H9 (cell line): ENCODE measurements at regions not wholly inside any gene's neighbourhood (a gene's known extent, or its start where the extent isn't known, plus 50 kb on each side); places are given as distances from the start of the nearest gene placed in this dataset.

Experiments
- DNase-seq: peaks from one replicate; pipeline ENCODE4 v3.0.0-alpha.2; 2017
- H2AFZ ChIP-seq: one replicate; pipeline ENCODE4 v1.6.1; 2013; ENCODE audit warnings: mild to moderate bottlenecking, low read length, control low read depth, moderate library complexity
- H2AK5ac ChIP-seq: 2 replicates; pipeline ENCODE4 v1.6.1; 2013; ENCODE audit warnings: low read length, control low read depth, mixed read lengths; ENCODE audit not compliant: insufficient read length
- H2BK120ac ChIP-seq: one replicate; pipeline ENCODE4 v1.6.1; 2013; ENCODE audit warnings: low read depth, mild to moderate bottlenecking, low read length, control low read depth, inconsistent platforms; ENCODE audit not compliant: poor library complexity, severe bottlenecking
- H2BK12ac ChIP-seq: 2 replicates; pipeline ENCODE4 v1.6.1; 2013; ENCODE audit warnings: low read length, control low read depth, mixed read lengths, low read depth; ENCODE audit not compliant: insufficient read length
- H2BK15ac ChIP-seq: 2 replicates; pipeline ENCODE4 v1.6.1; 2013; ENCODE audit warnings: low read depth, low read length, control low read depth
- H2BK20ac ChIP-seq: one replicate; pipeline ENCODE4 v1.6.1; 2013; ENCODE audit warnings: low read depth, mild to moderate bottlenecking, low read length, control low read depth, inconsistent platforms; ENCODE audit not compliant: poor library complexity, severe bottlenecking
- H2BK5ac ChIP-seq: 2 replicates; pipeline ENCODE4 v1.6.1; 2013; ENCODE audit warnings: low read length, control low read depth, mixed read lengths; ENCODE audit not compliant: insufficient read length
- H3K14ac ChIP-seq: 2 replicates; pipeline ENCODE4 v1.6.1; 2013; ENCODE audit warnings: low read length, control low read depth; ENCODE audit not compliant: insufficient read depth
- H3K18ac ChIP-seq: 2 replicates; pipeline ENCODE4 v1.6.1; 2013; ENCODE audit warnings: low read depth, mild to moderate bottlenecking, mixed read lengths, low read length, control low read depth; ENCODE audit not compliant: insufficient read length
- H3K23ac ChIP-seq: 2 replicates; pipeline ENCODE4 v1.6.1; 2013; ENCODE audit warnings: low read length, control low read depth, mixed read lengths, low read depth; ENCODE audit not compliant: insufficient read length
- H3K23me2 ChIP-seq: 2 replicates; pipeline ENCODE4 v1.6.1; 2013; ENCODE audit warnings: low read depth, mild to moderate bottlenecking, mixed read lengths, low read length, control low read depth; ENCODE audit not compliant: insufficient read length, poor library complexity, severe bottlenecking
- H3K27ac ChIP-seq: 2 replicates; pipeline ENCODE4 v1.5.1; 2013; ENCODE audit warnings: low read length, control low read depth, mixed read lengths, low read depth; ENCODE audit not compliant: insufficient read length
- H3K27me3 ChIP-seq: 2 replicates; pipeline ENCODE4 v1.6.1; 2013; ENCODE audit warnings: low read length, control low read depth, inconsistent platforms; ENCODE audit not compliant: insufficient read depth
- H3K4ac ChIP-seq: 2 replicates; pipeline ENCODE4 v1.6.1; 2013; ENCODE audit warnings: low read depth, mild to moderate bottlenecking, control low read depth, inconsistent platforms, low read length, moderate library complexity
- H3K4me1 ChIP-seq: 2 replicates; pipeline ENCODE4 v1.6.1; 2013; ENCODE audit warnings: low read length, control low read depth, inconsistent platforms; ENCODE audit not compliant: insufficient read depth
- H3K4me2 ChIP-seq: 2 replicates; pipeline ENCODE4 v1.6.1; 2013; ENCODE audit warnings: low read length, control low read depth, mixed read lengths; ENCODE audit not compliant: insufficient read length, insufficient read depth
- H3K56ac ChIP-seq: 2 replicates; pipeline ENCODE4 v1.6.1; 2013; ENCODE audit warnings: low read depth, mild to moderate bottlenecking, mixed read lengths, low read length, control low read depth; ENCODE audit not compliant: insufficient read length
- H3K79me1 ChIP-seq: 2 replicates; pipeline ENCODE4 v1.6.1; 2013; ENCODE audit warnings: low read depth, mild to moderate bottlenecking, moderate library complexity, low read length, control low read depth, inconsistent platforms; ENCODE audit not compliant: insufficient read depth, poor library complexity, severe bottlenecking
- H3K79me2 ChIP-seq: 2 replicates; pipeline ENCODE4 v1.6.1; 2013; ENCODE audit warnings: low read length, control low read depth, inconsistent platforms; ENCODE audit not compliant: insufficient read depth
- H3K9ac ChIP-seq: 2 replicates; pipeline ENCODE4 v1.6.1; 2013; ENCODE audit warnings: low read length, control low read depth, mixed read lengths; ENCODE audit not compliant: insufficient read length; ENCODE audit errors: extremely low read depth
- H3K9me3 ChIP-seq: one replicate; pipeline ENCODE4 v1.6.1; 2013; ENCODE audit warnings: low read depth, low read length, inconsistent platforms; ENCODE audit not compliant: control insufficient read depth
- H3T11ph ChIP-seq: one replicate; pipeline ENCODE4 v1.6.1; 2013; ENCODE audit warnings: mild to moderate bottlenecking, low read length, control low read depth, inconsistent platforms
- H4K20me1 ChIP-seq: one replicate; pipeline ENCODE4 v1.6.1; 2013; ENCODE audit not compliant: control insufficient read depth, insufficient read length, insufficient read depth
- H4K5ac ChIP-seq: 2 replicates; pipeline ENCODE4 v1.6.1; 2013; ENCODE audit warnings: low read depth, mild to moderate bottlenecking, mixed read lengths, low read length, control low read depth; ENCODE audit not compliant: insufficient read length
- H4K8ac ChIP-seq: replicated peaks from 2 replicates; pipeline ENCODE4 v1.6.1; 2013; ENCODE audit warnings: low read length, control low read depth, mixed read lengths, low read depth; ENCODE audit not compliant: insufficient read length
- H4K91ac ChIP-seq: 2 replicates; pipeline ENCODE4 v1.6.1; 2013; ENCODE audit warnings: low read depth, mild to moderate bottlenecking, moderate library complexity, mixed read lengths, low read length, control low read depth; ENCODE audit not compliant: insufficient read length
- H3K27ac Mint-ChIP-seq, 3 experiments: 2 replicates in 2 of 3; 3 replicates in 1 of 3; pipeline ENCODE4 v1.8.0; 2020 to 2021; ENCODE audit warnings: mixed read lengths in 3 of 3, mild to moderate bottlenecking in 1 of 3, moderate library complexity in 1 of 3
- H3K27me3 Mint-ChIP-seq: 2 replicates; pipeline ENCODE4 v1.8.0; 2021; ENCODE audit warnings: low read depth, mild to moderate bottlenecking, moderate library complexity, mixed read lengths
- H3K36me3 Mint-ChIP-seq, 3 experiments: 2 replicates in 2 of 3; 3 replicates in 1 of 3; pipeline ENCODE4 v1.8.0; 2020 to 2021; ENCODE audit warnings: low read depth in 3 of 3, mixed read lengths in 3 of 3; ENCODE audit not compliant: insufficient read depth in 1 of 3
- H3K4me1 Mint-ChIP-seq, 2 experiments: 2 replicates each; pipeline ENCODE4 v1.8.0; 2020; ENCODE audit warnings: mixed read lengths in 2 of 2
- H3K4me3 Mint-ChIP-seq, 2 experiments: 2 replicates in 1 of 2; 3 replicates in 1 of 2; pipeline ENCODE4 v1.8.0; 2020 to 2021; ENCODE audit warnings: mild to moderate bottlenecking in 2 of 2, mixed read lengths in 2 of 2, moderate library complexity in 1 of 2
- H3K9me3 Mint-ChIP-seq, 2 experiments: 2 replicates in 1 of 2; 3 replicates in 1 of 2; pipeline ENCODE4 v1.8.0; 2020; ENCODE audit warnings: mild to moderate bottlenecking in 2 of 2, mixed read lengths in 2 of 2, moderate library complexity in 1 of 2
- WGBS: extraction: QIAGEN DNeasy Blood & Tissue Kit; methylation state at CpG from one replicate; pipeline ENCODE4 v1.1.7; 2013; ENCODE audit warnings: missing lambda C conversion rate, low lambda C conversion rate, mixed read lengths; ENCODE audit not compliant: insufficient read length; ENCODE audit errors: extremely low coverage; 5-methylcytosine and 5-hydroxymethylcytosine counted together
- TF ChIP-seq, protein P1 (sequence below): fragments of 200-600 bp; sonication (generic); conservative IDR thresholded peaks from 3 replicates; pipeline ENCODE4 v1.8.0; 2021; ENCODE audit warnings: antibody characterized with exemption, mild to moderate bottlenecking

GRCh38 chr5:135700731-135701130 is 121.9 kb upstream of the CXCL14 start:
- H3T11ph ChIP-seq = no peak overlapping the region
- no peak overlapping the region for H2BK5ac ChIP-seq
- no peaks in the 10 kb centered on the region for H4K20me1 ChIP-seq
- no peaks in the 10 kb centered on the region for H3K27me3 ChIP-seq
- no peak overlapping the region for H3K4ac ChIP-seq
- DNase-seq = no peak
- peaks cover 8% of the 10 kb centered on the region in 2 experiments for H3K4me1 Mint-ChIP-seq
- TF ChIP-seq, protein P1, sequence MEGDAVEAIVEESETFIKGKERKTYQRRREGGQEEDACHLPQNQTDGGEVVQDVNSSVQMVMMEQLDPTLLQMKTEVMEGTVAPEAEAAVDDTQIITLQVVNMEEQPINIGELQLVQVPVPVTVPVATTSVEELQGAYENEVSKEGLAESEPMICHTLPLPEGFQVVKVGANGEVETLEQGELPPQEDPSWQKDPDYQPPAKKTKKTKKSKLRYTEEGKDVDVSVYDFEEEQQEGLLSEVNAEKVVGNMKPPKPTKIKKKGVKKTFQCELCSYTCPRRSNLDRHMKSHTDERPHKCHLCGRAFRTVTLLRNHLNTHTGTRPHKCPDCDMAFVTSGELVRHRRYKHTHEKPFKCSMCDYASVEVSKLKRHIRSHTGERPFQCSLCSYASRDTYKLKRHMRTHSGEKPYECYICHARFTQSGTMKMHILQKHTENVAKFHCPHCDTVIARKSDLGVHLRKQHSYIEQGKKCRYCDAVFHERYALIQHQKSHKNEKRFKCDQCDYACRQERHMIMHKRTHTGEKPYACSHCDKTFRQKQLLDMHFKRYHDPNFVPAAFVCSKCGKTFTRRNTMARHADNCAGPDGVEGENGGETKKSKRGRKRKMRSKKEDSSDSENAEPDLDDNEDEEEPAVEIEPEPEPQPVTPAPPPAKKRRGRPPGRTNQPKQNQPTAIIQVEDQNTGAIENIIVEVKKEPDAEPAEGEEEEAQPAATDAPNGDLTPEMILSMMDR = no peak
- H3K14ac ChIP-seq = no peak overlapping the region
- no peak overlapping the region for H2AK5ac ChIP-seq
- H3K4me2 ChIP-seq = no peak overlapping the region
- no peaks in the 10 kb centered on the region for H3K4me1 ChIP-seq
- no peaks in the 10 kb centered on the region for H3K9me3 Mint-ChIP-seq
- H3K4me3 Mint-ChIP-seq = no peak overlapping the region
- no peak overlapping the region for H3K23ac ChIP-seq
- H3K27ac ChIP-seq = no peak overlapping the region
- H2BK20ac ChIP-seq = no peak overlapping the region
- no peak overlapping the region for H2BK120ac ChIP-seq
- H4K8ac ChIP-seq = no peak overlapping the region
- H3K79me2 ChIP-seq = no peaks in the 10 kb centered on the region
- no peak overlapping the region for H2BK15ac ChIP-seq
- H3K56ac ChIP-seq = no peak overlapping the region
- no peak overlapping the region for H2BK12ac ChIP-seq
- no peak overlapping the region for H4K5ac ChIP-seq
- no peaks in the 10 kb centered on the region for H3K9me3 ChIP-seq
- H4K91ac ChIP-seq = no peak overlapping the region
- H3K27ac Mint-ChIP-seq = no peak overlapping the region
- no peaks in the 10 kb centered on the region for H3K36me3 Mint-ChIP-seq
- no peak overlapping the region for H3K9ac ChIP-seq
- no peaks in the 10 kb centered on the region for H3K23me2 ChIP-seq
- H3K18ac ChIP-seq = no peak overlapping the region
- H2AFZ ChIP-seq = no peak overlapping the region
- WGBS = no CpG with 5 or more reads among the region's 4 CpGs
- H3K27me3 Mint-ChIP-seq = no peaks in the 10 kb centered on the region
- H3K79me1 ChIP-seq = no peaks in the 10 kb centered on the region
